NCI-H2107 treated with DMSO at 0.1 percent for 48 hours (cell line): ENCODE measurements at regions not wholly inside any gene's neighbourhood (a gene's known extent, or its start where the extent isn't known, plus 50 kb on each side); places are given as distances from the start of the nearest gene placed in this dataset.
"Not testable (repeated sequence)": the region's sequence is repeated elsewhere in the genome, so short reads cannot be mapped to it uniquely, and the experiment has no call there.

ENCODE experiments used
- DNase-seq: peaks from one replicate; lab custom pipeline; 2025; ENCODE audit not compliant: unreplicated experiment; lab: John Stamatoyannopoulos, UW

DNA sequence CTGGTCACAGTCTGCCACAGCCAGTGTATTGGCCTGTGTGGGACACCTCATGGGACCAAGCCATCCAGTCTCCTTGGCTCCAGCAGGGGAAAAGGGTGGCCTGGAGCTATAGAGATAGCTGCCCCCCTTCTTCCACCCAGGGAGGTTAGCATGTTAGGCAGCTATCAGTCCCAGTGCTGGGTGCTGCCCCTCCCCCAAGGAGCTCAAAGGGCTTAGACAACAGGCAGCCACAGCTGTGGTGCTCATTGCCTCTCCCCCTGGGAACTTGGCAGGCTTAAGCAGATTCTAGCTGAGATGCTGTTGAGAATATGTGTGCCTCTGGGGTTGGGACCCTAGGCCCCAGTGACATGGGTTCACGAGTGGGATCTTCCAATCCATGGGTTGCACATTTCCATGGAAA lies 226.0 kb upstream of the PTGER4 start:
- DNase-seq = no peak

DNA sequence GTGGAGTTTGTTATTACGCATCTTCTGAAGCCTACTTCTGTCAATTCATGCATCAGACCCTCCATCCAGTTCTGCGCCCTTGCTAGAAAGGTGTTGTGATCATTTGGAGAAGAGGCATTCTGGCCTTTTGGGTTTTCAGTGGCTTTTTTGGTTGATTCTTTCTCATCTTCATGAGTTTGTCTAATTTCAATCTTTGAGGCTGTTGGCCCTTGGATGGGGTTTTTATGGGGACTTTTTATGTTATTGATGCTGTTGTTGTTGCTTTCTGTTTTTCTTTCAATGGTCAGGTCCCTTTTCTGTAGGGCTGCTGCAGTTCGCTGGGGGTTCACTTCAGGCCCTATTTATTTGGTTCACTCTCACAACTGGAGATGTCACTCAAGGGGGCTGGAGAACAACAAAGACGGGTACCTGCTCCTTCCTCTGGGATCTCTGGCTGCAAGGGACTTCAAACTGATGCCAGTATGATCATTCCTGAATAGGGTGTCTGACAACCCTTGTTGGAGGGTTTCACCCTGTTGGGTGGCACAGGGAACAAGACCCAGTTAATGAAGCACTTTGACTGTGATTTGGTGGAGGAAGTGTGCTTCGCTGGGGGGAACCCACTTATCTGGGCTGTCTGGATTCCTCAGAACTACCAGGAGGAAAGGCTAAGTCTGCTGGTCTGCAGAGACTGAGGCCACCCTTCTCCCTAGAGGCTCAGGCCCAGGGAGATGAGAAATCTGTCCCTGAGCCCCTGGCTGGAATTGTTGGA lies 226.7 kb upstream of the PTGER4 start:
- DNase-seq = no peak

DNA sequence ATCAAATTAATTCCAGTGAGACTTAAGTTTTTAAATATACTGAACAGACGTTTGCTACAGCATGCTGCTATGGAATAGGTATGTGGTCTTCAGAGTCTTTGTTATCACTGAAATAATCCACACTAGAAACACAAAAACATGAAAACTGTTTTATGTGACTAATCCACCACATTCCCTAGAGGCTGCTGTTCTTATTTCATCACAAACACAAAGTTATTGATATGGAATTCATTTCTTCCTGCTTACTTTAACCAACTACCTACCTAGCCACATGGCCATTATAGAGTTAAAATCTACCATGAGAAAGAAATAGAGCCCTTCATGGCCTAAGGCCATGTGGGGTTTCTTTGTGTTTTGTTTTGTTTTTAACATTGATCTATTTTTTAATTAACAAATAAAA lies 232.3 kb upstream of the PTGER4 start:
- no peak for DNase-seq

DNA sequence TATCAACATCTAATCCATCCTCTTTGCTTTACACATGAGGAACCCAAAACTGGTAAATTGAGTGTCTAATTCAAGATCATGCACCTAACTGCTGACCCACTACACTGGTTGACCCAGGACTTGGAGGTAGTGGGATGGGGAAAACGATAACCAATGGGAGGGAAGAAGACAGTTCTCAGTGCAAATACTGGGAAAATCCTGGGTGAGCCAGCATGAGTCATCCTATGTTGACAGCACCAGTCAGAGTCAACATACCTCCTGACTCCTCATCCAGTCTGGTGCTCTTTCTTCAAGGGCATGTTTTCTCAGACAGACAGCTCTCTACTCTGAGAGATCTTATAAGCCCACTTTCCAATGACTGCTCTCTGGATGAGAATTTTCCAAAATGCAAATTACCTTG lies 232.8 kb upstream of the PTGER4 start:
- DNase-seq = no peak

DNA sequence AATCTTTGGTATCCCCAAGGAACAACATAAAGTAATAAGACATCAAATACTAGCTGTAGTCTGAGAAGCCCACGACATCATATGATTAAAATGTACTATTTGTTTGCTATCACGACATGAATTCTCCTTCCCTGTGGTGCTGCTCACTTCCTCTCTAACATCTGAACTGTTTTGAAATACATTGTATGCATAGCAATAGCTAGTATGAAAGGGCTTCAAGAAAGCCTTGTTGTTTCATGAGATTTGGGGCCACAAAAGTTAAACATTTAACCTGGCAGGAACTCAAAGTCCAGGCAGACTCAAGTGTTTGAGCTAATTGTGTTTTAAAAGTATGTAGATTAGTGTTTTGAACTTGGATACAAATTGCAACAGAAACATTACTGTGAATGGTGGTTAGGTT lies 237.4 kb upstream of the PTGER4 start:
- no peak for DNase-seq

DNA sequence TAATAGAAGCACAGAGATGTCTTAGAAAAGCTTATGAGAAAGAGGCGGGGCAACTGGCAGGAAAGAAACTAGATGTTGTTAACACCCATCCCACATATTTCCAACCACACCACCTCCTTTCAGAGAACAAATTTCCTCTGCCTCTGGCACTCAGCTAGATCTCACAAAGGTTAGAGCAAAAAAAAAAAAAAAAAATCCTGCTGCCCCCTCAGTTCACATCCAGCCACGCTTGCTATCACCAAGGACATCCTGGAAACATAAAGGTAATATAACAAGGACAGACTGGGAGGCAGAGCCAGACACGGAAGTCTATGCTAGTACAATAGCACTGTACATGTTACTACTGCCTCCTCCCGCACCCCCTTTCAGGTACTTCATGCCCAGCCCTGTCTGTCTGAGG lies 238.0 kb upstream of the PTGER4 start:
- DNase-seq = no peak

DNA sequence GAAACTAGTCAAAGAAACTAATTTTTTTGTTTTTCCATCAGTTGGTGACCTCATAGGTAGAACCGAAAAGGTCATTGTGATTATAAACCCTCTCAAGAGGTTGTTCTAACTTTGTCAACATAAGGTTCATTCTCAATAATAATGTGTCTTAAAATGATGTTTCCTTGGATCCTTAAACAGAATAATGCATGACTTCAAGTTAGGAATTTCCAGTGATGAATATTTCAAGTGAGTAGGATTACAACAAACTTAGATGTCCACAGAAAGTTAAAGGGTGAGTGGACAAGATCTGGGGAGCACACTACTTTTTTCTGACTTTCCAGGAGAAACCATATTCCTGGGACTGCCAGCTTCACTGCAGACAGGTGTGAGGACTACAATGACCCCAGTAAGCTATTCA lies 239.0 kb upstream of the PTGER4 start:
- DNase-seq = no peak

DNA sequence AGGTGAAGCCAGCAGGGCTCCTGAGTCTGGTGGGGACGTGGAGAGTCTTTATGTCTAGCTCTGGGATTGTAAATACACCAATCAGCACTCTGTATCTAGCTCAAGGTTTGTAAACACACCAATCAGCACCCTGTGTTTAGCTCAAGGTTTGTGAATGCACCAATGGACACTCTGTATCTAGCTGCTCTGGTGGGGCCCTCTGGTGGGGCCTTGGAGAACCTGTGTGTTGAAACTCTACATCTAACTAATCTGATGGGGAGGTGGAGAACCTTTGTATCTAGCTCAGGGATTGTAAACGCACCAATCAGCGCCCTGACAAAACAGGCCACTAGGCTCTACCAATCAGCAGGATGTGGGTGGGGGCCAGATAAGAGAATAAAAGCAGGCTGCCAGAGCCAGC lies 240.6 kb upstream of the PTGER4 start:
- DNase-seq = not testable (repeated sequence)

DNA sequence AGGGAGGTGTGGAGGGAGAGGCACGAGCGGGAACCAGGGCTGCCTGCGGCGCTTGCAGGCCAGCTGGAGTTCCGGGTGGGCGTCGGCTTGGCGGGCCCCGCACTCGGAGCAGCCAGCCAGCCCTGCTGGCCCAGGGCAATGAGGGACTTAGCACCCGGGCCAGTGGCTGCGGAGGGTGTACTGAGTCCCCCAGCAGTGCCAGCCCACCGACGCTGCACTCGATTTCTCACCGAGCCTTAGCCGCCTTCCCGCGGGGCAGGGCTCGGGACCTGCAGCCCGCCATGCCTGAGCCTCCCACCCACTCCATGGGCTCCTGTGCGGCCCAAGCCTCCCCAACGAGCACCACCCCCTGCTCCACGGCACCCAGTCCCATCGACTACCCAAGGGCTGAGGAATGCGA lies 241.1 kb upstream of the PTGER4 start:
- not testable (repeated sequence) for DNase-seq

DNA sequence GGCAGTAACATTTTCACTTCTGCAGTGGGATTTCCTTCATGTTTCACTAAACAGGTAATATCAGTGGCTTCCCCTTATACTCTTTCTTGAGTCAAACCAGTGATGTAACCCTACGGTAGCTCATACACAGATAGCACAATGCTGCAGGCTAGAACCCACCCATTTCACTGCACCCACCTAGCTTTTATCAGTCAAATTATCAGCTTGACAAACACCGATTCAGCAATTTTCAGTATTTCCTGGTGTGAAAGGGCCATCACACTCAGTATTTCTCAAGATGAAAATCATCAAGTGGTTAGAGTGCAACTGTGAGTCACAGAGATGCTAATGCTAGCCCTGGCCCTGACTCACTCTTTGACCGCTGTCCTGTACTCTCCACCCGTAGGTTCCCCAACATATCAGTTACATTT lies 242.3 kb upstream of the PTGER4 start:
- DNase-seq = no peak

DNA sequence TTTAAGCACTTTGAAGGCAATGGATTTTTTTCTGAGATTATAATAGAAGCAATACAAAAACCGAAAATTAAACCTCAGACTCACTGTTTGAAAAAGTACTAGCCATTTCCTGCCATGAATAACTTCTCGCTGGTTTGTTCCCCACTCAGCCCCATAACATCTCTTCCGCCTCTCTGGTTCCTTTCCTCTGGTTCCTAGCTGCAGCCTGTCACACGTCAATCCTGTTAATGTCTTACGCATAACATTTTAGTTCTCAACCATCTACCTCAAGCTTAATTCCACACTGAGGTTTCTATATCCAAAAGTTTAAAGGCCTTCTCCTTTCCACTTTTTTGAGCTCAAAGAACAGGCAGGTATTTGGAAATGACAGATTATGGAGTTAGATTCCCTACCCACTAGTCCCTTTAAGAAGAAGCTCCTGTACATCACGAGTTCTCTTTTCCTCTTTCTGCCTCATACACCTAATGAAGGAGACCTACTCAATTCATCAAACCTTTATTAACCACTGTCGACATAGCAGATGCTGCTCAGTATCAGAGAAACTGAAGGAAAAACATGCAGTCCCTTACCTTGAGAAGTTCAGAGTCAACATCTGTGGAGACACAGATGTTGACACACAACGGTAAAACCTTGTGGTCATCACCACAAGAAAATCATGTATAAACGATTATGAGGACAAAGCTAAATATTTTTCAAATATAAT lies 243.0 kb upstream of the PTGER4 start:
- no peak for DNase-seq

DNA sequence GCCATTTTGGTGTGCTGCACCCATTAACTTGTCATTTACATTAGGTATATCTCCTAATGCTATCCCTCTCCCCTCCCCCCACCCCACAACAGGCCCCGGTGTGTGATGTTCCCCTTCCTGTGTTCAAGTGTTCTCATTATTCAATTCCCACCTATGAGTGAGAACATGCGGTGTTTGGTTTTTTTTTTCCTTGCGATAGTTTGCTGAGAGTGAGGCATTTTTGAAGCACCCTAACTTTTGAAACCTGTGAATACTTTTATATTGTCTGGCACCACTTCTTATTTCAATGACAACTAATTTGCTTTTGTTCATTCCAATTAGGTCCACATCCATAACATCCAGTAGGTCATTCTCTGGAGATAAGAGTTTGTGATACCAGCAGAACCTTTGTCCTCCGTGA lies 244.0 kb upstream of the PTGER4 start:
- not testable (repeated sequence) for DNase-seq

DNA sequence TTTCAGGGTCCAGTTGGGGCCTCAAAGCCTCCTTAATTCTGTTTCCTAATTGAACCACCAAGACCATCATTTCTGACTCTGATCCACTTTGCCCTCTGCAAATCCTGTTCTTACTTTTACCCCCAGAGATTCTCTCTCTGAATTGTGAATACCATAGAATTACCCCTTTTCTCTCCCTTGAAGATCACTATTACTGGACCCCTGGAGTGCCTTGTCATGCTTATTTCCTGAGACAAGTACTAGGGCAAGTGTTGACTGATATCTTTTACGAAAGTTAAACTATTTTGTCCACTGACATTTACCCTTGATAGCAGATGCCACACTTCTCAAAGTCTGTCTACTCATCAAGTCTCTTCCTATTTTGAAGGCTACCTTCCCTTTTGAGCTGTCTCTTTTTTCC lies 246.9 kb upstream of the PTGER4 start:
- DNase-seq = no peak

DNA sequence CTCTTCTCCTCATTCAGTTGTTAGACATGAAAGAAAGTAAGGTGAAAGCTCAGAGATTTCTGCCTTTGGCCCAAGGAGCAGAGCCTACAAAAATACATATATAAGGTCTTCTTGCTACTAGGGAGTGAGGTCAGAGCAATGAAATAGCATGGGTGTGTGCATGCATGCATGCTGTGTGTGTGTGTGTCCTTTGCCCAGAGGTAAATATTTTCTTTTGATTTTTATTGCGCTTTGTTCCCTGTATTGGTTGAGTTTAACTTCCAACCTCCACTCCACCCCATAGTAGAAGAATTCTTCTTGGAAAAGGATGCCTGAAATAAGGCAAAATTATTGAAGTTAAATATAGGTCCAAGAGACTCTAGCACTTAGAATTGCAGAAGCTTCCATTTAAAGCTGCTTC lies 248.0 kb upstream of the PTGER4 start:
- DNase-seq = no peak

DNA sequence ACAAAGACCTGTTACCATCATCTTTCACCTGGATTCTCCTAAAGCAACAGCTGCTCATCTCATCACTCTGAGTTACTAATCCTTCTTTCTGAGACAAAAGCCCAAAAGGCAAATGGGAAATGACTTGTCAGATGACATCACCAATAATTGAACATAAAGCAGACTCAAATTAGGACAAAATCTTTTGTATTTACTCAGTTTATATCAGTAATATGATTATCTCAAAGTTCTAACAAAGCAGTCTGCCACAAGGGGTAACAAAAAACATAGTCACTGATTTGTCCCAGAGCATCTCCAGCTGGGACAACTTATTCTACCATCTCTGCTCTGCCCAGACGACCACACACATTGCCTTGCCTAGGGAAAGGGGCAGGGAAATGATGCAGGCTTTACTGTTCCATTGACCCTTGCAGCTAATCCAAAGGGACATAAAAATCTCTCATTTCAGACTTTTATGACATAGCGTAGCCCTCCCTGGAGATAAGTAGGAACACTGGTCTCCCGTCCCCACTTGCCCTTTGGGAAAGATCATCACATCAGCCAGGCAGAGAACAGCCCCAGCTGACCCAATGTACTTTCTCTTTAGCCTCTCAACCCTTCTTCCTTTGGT lies 249.5 kb upstream of the PTGER4 start:
- no peak for DNase-seq

DNA sequence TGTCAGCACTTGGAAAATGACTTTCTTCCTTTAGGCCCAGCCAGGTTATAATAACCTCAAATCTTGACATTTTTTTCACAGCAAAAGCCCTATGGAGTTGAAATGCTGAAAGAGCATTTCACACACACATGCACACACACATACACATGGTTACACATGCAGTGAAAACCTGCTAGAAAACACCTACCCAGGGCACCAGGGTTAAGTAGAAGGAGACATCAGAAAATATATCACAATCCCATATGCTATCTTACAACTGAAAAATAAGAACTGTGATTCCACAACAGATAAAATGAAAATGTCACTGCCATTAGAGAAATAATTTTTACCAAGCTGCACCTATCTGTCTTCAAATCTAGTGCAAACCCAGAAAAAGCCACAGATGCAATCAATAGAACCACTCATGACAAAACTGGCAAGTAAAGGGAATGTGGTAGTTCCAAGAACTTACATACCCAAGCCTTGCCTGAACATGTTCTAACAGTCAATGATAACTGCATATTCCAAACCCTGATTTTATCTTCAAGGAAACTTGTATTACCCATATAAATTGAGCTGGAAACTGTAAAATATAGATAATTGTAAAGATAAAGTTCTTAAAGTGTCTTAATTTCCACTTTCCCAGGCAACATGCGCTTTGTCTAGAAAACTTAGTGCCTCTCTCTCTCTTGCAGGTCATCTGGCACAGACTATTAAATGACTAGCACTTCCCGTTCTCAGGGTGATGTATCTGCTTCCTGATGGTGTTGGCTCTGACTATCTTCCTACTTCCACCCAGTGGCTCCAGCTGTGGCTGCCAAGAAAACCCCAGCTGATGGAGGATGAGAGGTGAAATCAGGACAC lies 250.2 kb upstream of the PTGER4 start:
- no peak for DNase-seq

DNA sequence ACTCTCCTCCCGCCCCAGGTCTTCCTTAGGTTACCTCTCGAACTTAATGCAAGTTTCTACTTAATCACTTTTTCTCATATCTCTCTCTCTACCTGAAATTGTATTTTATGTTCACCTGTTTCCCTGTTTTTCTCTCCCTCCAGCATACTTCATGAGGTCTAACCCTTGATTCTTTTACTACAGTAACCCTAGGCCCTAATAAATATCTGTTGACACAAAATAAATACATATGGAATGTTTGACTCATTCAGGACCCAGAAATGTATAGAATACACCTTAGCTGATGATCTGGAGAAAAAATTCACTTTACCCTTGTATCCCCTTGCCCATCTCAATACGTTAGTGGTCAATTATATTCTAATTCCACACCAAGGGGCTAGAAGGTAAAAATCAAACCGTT lies 250.9 kb upstream of the PTGER4 start:
- DNase-seq = no peak

DNA sequence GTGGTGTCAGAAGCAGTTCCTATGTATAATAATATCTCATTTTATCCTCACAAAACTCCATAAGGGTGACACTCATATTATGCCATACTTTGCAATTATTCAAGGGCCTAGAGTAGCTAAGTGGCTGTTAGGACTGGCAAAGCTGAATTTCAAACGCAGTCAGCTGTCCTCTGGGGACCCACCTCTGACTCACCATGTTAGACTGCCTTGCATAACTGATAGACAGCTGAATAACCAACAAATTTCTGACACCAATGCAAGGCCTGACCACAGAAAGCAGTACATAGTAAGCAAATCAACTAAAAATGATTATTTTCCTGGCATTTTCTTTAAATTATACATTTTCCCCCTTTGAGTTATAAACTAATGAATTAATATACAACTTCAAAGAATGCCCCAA lies 251.6 kb upstream of the PTGER4 start:
- no peak for DNase-seq

DNA sequence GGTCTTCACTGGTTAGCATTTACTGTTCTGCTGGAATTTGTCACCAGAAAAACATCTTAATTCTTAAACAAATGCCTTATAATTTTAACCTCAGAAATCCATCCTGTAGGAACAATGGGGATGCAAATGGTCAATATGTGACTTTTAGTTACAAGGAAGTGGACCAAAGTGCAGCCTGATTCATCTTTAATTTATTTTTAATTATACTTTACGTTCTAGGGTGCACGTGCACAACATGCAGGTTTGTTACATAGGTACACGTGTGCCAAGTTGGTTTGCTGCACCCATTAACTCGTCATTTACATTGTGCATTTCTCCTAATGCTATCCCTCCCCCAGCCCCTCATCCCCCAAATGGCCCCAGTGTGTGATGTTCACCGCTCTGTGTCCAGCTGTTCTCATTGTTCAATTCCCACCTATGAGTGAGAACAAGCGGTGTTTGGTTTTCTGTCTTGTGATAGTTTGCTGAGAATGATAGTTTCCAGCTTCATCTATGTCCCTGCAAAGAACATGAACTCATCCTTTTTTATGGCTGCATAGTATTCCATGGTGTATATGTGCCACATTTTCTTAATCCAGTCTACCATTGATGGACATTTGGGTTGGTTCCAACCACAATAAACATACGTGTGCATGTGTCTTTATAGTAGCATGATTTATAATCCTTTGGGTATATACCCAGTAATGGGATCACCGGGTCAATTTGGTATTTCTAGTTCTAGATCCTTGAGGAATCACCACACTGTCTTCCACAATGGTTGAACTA lies 262.5 kb upstream of the PTGER4 start:
- DNase-seq = not testable (repeated sequence)

DNA sequence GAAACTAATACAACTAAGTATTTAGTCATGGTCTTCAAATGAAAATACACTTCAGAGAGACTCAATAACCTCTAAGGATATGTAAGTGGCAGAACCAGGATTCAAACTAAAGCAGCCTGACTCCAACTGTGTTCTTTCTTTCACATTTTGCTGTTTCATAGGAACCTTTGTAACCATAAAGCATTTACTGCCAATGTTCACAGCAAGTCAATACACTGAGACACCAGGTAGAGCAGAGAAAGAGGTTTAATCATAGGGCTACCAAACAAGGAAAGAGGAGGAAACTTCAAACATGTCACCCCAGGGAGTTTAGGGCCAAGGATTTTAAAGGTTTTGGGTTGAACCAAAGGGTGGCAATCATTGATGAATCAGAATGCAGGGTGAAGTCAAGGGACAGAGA lies 263.1 kb upstream of the PTGER4 start:
- DNase-seq = no peak

DNA sequence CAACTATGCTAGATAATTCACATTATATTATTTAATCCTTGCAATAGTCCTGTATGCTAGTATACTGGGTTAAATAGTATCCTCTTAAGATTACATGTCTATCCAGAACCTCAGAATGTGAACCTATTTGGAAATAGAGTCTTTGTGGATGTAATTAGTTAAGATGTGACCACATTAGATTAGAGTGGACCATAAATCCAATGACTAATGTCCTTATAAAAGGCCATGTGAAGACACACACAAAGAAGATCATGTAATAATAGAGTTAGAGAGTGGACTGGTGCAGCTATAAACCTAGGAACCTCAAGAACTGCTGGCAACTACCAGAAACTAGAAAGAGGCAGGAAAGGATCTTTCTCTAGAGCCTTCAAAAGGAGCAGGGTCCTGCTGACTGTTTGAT lies 263.6 kb upstream of the PTGER4 start:
- no peak for DNase-seq
